ENCODE measurements at regions not wholly inside any gene's neighbourhood (a gene's known extent, or its start where the extent isn't known, plus 50 kb on each side); places are given as distances from the start of the nearest gene placed in this dataset.
"Not testable (repeated sequence)": the region's sequence is repeated elsewhere in the genome, so short reads cannot be mapped to it uniquely, and the experiment has no call there.

DNA sequence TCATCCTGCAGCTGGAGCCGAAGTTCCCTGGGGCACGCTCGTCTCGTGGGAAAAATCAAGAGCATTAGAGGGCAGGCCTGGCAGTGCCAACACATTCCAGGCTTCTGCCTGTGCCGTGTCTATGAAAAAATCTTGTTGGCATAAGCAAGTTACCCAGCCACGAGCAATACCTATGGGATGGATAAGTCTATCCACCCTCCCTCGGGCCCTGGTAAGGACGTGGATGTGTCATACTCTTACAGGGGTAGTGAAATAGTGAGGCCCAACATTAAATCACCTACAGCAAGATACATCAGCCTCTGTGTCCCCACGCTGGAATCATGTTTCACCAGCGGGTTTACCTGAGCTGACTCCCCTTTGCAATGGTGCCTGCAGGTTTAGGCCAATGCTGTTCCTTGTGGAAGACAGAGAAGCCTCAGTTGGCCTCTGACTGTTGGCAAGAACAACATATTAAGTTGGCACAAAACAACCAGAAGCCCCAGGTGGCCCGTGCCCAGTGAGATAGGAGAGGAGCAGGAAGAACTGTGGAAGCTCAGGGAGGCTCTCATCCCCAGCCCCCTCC is 51.1 kb upstream of the SULF2 start:
- H3K27me3 ChIP-seq (ENCODE audit: low read depth, low read length); H3K9me3 ChIP-seq (ENCODE audit: insufficient read depth, low read length); H3K4me3 ChIP-seq (ENCODE audit: low read length); H3K4me1 ChIP-seq (ENCODE audit: low read length); H3K4me2 ChIP-seq (ENCODE audit: low read length); H2AFZ ChIP-seq (ENCODE audit: low read depth, low read length); H3K27ac ChIP-seq (ENCODE audit: low read length); H4K20me1 ChIP-seq (ENCODE audit: insufficient read depth, low read length); H3K79me2 ChIP-seq (ENCODE audit: low read length); H3K36me3 ChIP-seq (replicated peaks; ENCODE audit: low read depth, low read length); H3K9ac ChIP-seq (ENCODE audit: low read length): not testable (repeated sequence)
